ENCODE measurements at regions not wholly inside any gene's neighbourhood (a gene's known extent, or its start where the extent isn't known, plus 50 kb on each side); places are given as distances from the start of the nearest gene placed in this dataset.
"Not testable (repeated sequence)": the region's sequence is repeated elsewhere in the genome, so short reads cannot be mapped to it uniquely, and the experiment has no call there.

- not testable (repeated sequence) for H3K4me3 ChIP-seq (ENCODE audit: low read length); H3K4me1 ChIP-seq (ENCODE audit: control insufficient read depth, insufficient read depth, low read length); H3K36me3 ChIP-seq (ENCODE audit: control insufficient read depth, insufficient read depth, low read length); DNase-seq; H3K9me3 ChIP-seq (ENCODE audit: control insufficient read depth, low read depth, low read length); H3K27ac ChIP-seq (ENCODE audit: low read length); H3K27me3 ChIP-seq (ENCODE audit: control insufficient read depth, insufficient read depth, low read length)
- no CpG with 5 or more reads among the region's 5 CpGs for WGBS (ENCODE audit: insufficient coverage, low lambda C conversion rate)
These were observed 53.6 kb upstream of the MAPK10 start for GRCh38 chr4:86413426-86413825.

GRCh38 chr4:86414686-86415085, 54.8 kb upstream of the MAPK10 start:
- no CpG with 5 or more reads among the region's 2 CpGs for WGBS (ENCODE audit: insufficient coverage, low lambda C conversion rate)
- no peaks in the 10 kb centered on the region for H3K4me1 ChIP-seq (ENCODE audit: control insufficient read depth, insufficient read depth, low read length)
- H3K9me3 ChIP-seq (ENCODE audit: control insufficient read depth, low read depth, low read length) = no peaks in the 10 kb centered on the region
- no peak for DNase-seq
- H3K27ac ChIP-seq (ENCODE audit: low read length) = no peak overlapping the region
- no peaks in the 10 kb centered on the region for H3K36me3 ChIP-seq (ENCODE audit: control insufficient read depth, insufficient read depth, low read length)
- no peak overlapping the region for H3K4me3 ChIP-seq (ENCODE audit: low read length)
- no peaks in the 10 kb centered on the region for H3K27me3 ChIP-seq (ENCODE audit: control insufficient read depth, insufficient read depth, low read length)

- WGBS (ENCODE audit: insufficient coverage, low lambda C conversion rate) = no CpG with 5 or more reads among the region's 3 CpGs
- H3K4me3 ChIP-seq (ENCODE audit: low read length) = no peak overlapping the region
- H3K27me3 ChIP-seq (ENCODE audit: control insufficient read depth, insufficient read depth, low read length) = no peaks in the 10 kb centered on the region
- no peaks in the 10 kb centered on the region for H3K9me3 ChIP-seq (ENCODE audit: control insufficient read depth, low read depth, low read length)
- DNase-seq = no peak
- H3K4me1 ChIP-seq (ENCODE audit: control insufficient read depth, insufficient read depth, low read length) = no peaks in the 10 kb centered on the region
- H3K36me3 ChIP-seq (ENCODE audit: control insufficient read depth, insufficient read depth, low read length) = no peaks in the 10 kb centered on the region
- H3K27ac ChIP-seq (ENCODE audit: low read length) = no peak overlapping the region
These were observed 56.2 kb upstream of the MAPK10 start for GRCh38 chr4:86416081-86416480.

GRCh38 chr4:86421461-86421860, 61.6 kb upstream of the MAPK10 start:
- no CpG with 5 or more reads among the region's 6 CpGs for WGBS (ENCODE audit: insufficient coverage, low lambda C conversion rate)
- Histone ChIP-seq H3K4me3 (ENCODE audit: low read length) (no peak overlapping the region), H3K27ac (ENCODE audit: low read length) (no peak overlapping the region), H3K36me3 (ENCODE audit: control insufficient read depth, insufficient read depth, low read length) (no peaks in the 10 kb centered on the region), H3K9me3 (ENCODE audit: control insufficient read depth, low read depth, low read length) (no peaks in the 10 kb centered on the region), H3K27me3 (ENCODE audit: control insufficient read depth, insufficient read depth, low read length) (no peaks in the 10 kb centered on the region), H3K4me1 (ENCODE audit: control insufficient read depth, insufficient read depth, low read length) (no peaks in the 10 kb centered on the region)
- DNase-seq = no peak

- DNase-seq = no peak
- H3K9me3 ChIP-seq (ENCODE audit: control insufficient read depth, low read depth, low read length) = no peaks in the 10 kb centered on the region
- H3K27me3 ChIP-seq (ENCODE audit: control insufficient read depth, insufficient read depth, low read length) = no peaks in the 10 kb centered on the region
- WGBS (ENCODE audit: insufficient coverage, low lambda C conversion rate) = 93% methylated on average over 3 of the region's 6 CpGs
- H3K36me3 ChIP-seq (ENCODE audit: control insufficient read depth, insufficient read depth, low read length) = no peaks in the 10 kb centered on the region
- H3K4me1 ChIP-seq (ENCODE audit: control insufficient read depth, insufficient read depth, low read length) = no peaks in the 10 kb centered on the region
- H3K27ac ChIP-seq (ENCODE audit: low read length) = no peak overlapping the region
- no peak overlapping the region for H3K4me3 ChIP-seq (ENCODE audit: low read length)
These were observed 71.8 kb upstream of the MAPK10 start for GRCh38 chr4:86431543-86432116.

- Histone ChIP-seq H3K4me3 (ENCODE audit: low read length) (no peak overlapping the region), H3K36me3 (ENCODE audit: control insufficient read depth, insufficient read depth, low read length) (no peaks in the 10 kb centered on the region), H3K9me3 (ENCODE audit: control insufficient read depth, low read depth, low read length) (no peaks in the 10 kb centered on the region), H3K27ac (ENCODE audit: low read length) (no peak overlapping the region), H3K4me1 (ENCODE audit: control insufficient read depth, insufficient read depth, low read length) (no peaks in the 10 kb centered on the region), H3K27me3 (ENCODE audit: control insufficient read depth, insufficient read depth, low read length) (no peaks in the 10 kb centered on the region)
- DNase-seq = no peak
These were observed 72.8 kb upstream of the MAPK10 start for GRCh38 chr4:86432559-86433134.

GRCh38 chr4:86439293-86439692, 79.4 kb upstream of the MAPK10 start:
- Histone ChIP-seq H3K4me1 (ENCODE audit: control insufficient read depth, insufficient read depth, low read length) (no peaks in the 10 kb centered on the region), H3K4me3 (ENCODE audit: low read length) (no peak overlapping the region), H3K27ac (ENCODE audit: low read length) (no peak overlapping the region), H3K27me3 (ENCODE audit: control insufficient read depth, insufficient read depth, low read length) (peaks cover 3% of the 10 kb centered on the region), H3K36me3 (ENCODE audit: control insufficient read depth, insufficient read depth, low read length) (no peaks in the 10 kb centered on the region), H3K9me3 (ENCODE audit: control insufficient read depth, low read depth, low read length) (no peaks in the 10 kb centered on the region)
- no peak for DNase-seq
- 86% methylated on average over 1 of the region's 2 CpGs for WGBS (ENCODE audit: insufficient coverage, low lambda C conversion rate)

GRCh38 chr4:86441175-86441936, 81.5 kb upstream of the MAPK10 start:
- Histone ChIP-seq H3K27me3 (ENCODE audit: control insufficient read depth, insufficient read depth, low read length) (peaks cover 3% of the 10 kb centered on the region), H3K9me3 (ENCODE audit: control insufficient read depth, low read depth, low read length) (no peaks in the 10 kb centered on the region), H3K4me3 (ENCODE audit: low read length) (no peak overlapping the region), H3K36me3 (ENCODE audit: control insufficient read depth, insufficient read depth, low read length) (no peaks in the 10 kb centered on the region), H3K27ac (ENCODE audit: low read length) (no peak overlapping the region), H3K4me1 (ENCODE audit: control insufficient read depth, insufficient read depth, low read length) (no peaks in the 10 kb centered on the region)
- WGBS (ENCODE audit: insufficient coverage, low lambda C conversion rate) = no CpG with 5 or more reads among the region's 3 CpGs
- no peak for DNase-seq

GRCh38 chr4:86442881-86443280, 83.0 kb upstream of the MAPK10 start:
- no peak for DNase-seq
- Histone ChIP-seq H3K27me3 (ENCODE audit: control insufficient read depth, insufficient read depth, low read length) (peaks cover 3% of the 10 kb centered on the region), H3K36me3 (ENCODE audit: control insufficient read depth, insufficient read depth, low read length) (no peaks in the 10 kb centered on the region), H3K9me3 (ENCODE audit: control insufficient read depth, low read depth, low read length) (no peaks in the 10 kb centered on the region), H3K27ac (ENCODE audit: low read length) (no peak overlapping the region), H3K4me1 (ENCODE audit: control insufficient read depth, insufficient read depth, low read length) (no peaks in the 10 kb centered on the region), H3K4me3 (ENCODE audit: low read length) (no peak overlapping the region)

- Histone ChIP-seq H3K36me3 (ENCODE audit: control insufficient read depth, insufficient read depth, low read length) (no peaks in the 10 kb centered on the region), H3K4me3 (ENCODE audit: low read length) (no peak overlapping the region), H3K27me3 (ENCODE audit: control insufficient read depth, insufficient read depth, low read length) (peaks cover 3% of the 10 kb centered on the region), H3K27ac (ENCODE audit: low read length) (no peak overlapping the region), H3K4me1 (ENCODE audit: control insufficient read depth, insufficient read depth, low read length) (no peaks in the 10 kb centered on the region), H3K9me3 (ENCODE audit: control insufficient read depth, low read depth, low read length) (no peaks in the 10 kb centered on the region)
- no peak for DNase-seq
- WGBS (ENCODE audit: insufficient coverage, low lambda C conversion rate) = 100% methylated on average over 1 of the region's 8 CpGs
These were observed 83.6 kb upstream of the MAPK10 start for GRCh38 chr4:86443495-86443894.

- H3K4me1 ChIP-seq (ENCODE audit: control insufficient read depth, insufficient read depth, low read length) = no peaks in the 10 kb centered on the region
- DNase-seq = no peak
- peaks cover 3% of the 10 kb centered on the region for H3K27me3 ChIP-seq (ENCODE audit: control insufficient read depth, insufficient read depth, low read length)
- 53% methylated on average over 4 of the region's 5 CpGs for WGBS (ENCODE audit: insufficient coverage, low lambda C conversion rate)
- no peaks in the 10 kb centered on the region for H3K9me3 ChIP-seq (ENCODE audit: control insufficient read depth, low read depth, low read length)
- H3K27ac ChIP-seq (ENCODE audit: low read length) = no peak overlapping the region
- H3K36me3 ChIP-seq (ENCODE audit: control insufficient read depth, insufficient read depth, low read length) = no peaks in the 10 kb centered on the region
- no peak overlapping the region for H3K4me3 ChIP-seq (ENCODE audit: low read length)
These were observed 87.1 kb upstream of the MAPK10 start for GRCh38 chr4:86446996-86447395.

Data from large intestine (tissue), 3 donors.